Type B pancreatic cell (in vitro differentiated cells): ENCODE measurements at regions not wholly inside any gene's neighbourhood (a gene's known extent, or its start where the extent isn't known, plus 50 kb on each side); places are given as distances from the start of the nearest gene placed in this dataset.

Source experiments
- DNase-seq: peaks from one replicate; pipeline ENCODE4 v3.0.0; 2021; ENCODE audit warnings: mixed read lengths; ENCODE audit not compliant: unreplicated experiment; ENCODE audit errors: extremely low spot score
- H3K27ac Mint-ChIP-seq: 2 replicates; pipeline ENCODE4 v1.8.0; 2021; ENCODE audit warnings: mild to moderate bottlenecking, mixed read lengths
- H3K27me3 Mint-ChIP-seq: 2 replicates; pipeline ENCODE4 v1.8.0; 2021; ENCODE audit warnings: mixed read lengths
- H3K36me3 Mint-ChIP-seq: 2 replicates; pipeline ENCODE4 v1.8.0; 2021; ENCODE audit warnings: mixed read lengths
- H3K4me1 Mint-ChIP-seq: one replicate; pipeline ENCODE4 v1.8.0; 2021; ENCODE audit warnings: mixed read lengths; ENCODE audit not compliant: unreplicated experiment
- H3K4me3 Mint-ChIP-seq: 2 replicates; pipeline ENCODE4 v1.8.0; 2021; ENCODE audit warnings: mild to moderate bottlenecking, mixed read lengths
- H3K9me3 Mint-ChIP-seq: 2 replicates; pipeline ENCODE4 v1.8.0; 2021; ENCODE audit warnings: mixed read lengths
- CTCF ChIP-seq: fragments of 200-600 bp; sonication (generic); conservative IDR thresholded peaks from 2 replicates; pipeline ENCODE4 v1.5.0; 2021; ENCODE audit warnings: antibody characterized with exemption, mild to moderate bottlenecking

DNA sequence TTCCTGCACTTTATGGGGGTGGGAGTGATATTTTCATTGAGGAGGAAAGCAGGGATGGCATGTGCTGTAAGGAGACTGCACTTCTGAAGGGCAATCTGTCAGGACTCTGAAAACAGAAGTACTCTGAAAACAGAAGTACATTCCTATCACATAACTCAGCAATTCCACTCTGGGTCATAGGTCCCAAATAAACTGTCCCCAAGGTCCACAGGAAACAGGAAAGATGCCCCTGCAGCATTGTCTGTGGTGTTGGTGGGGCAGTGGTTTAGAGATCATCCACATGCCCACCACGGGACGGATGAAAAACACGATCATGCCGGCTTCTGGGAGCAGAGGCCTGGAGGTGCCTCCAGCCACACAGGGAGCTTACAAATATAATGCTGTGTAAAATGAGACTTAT is 150.3 kb downstream of the OTOR start:
- Mint-ChIP-seq H3K4me1 (no peaks in the 10 kb centered on the region), H3K36me3 (no peaks in the 10 kb centered on the region), H3K9me3 (no peaks in the 10 kb centered on the region), H3K27me3 (no peaks in the 10 kb centered on the region), H3K27ac (no peak overlapping the region), H3K4me3 (no peak overlapping the region)
- no peak for DNase-seq
- no peak for TF ChIP-seq CTCF

DNA sequence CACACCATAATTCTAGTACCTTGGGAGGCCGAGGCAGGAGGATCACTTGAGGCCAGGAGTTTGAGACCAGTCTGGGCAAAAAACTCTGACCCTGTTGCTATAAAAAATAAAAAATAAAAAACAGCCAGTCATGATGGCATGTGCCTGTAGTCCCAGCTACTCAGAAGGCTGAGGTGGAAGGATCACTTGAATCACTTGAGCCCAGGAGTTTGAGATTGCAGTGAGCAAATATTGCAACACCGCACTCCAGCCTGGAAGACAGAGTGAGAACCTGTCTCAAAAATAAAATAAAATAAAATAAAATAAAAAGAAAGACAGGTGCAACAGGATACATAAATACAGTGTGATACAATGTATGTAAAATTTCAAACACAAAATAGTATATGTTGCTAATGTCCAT is 154.5 kb downstream of the OTOR start:
- no peaks in the 10 kb centered on the region for H3K36me3 Mint-ChIP-seq
- DNase-seq = no peak
- peaks cover 3% of the 10 kb centered on the region for H3K27me3 Mint-ChIP-seq
- no peaks in the 10 kb centered on the region for H3K4me1 Mint-ChIP-seq
- no peak for TF ChIP-seq CTCF
- no peaks in the 10 kb centered on the region for H3K9me3 Mint-ChIP-seq
- no peak overlapping the region for H3K4me3 Mint-ChIP-seq
- no peak overlapping the region for H3K27ac Mint-ChIP-seq

- H3K4me1 Mint-ChIP-seq = no peaks in the 10 kb centered on the region
- no peaks in the 10 kb centered on the region for H3K36me3 Mint-ChIP-seq
- no peak for TF ChIP-seq CTCF
- H3K4me3 Mint-ChIP-seq = no peak overlapping the region
- H3K27ac Mint-ChIP-seq = no peak overlapping the region
- no peaks in the 10 kb centered on the region for H3K9me3 Mint-ChIP-seq
- no peak for DNase-seq
- H3K27me3 Mint-ChIP-seq = peaks cover 6% of the 10 kb centered on the region
Measured at GRCh38 chr20:16904751-16905150, 156.6 kb downstream of the OTOR start.

- no peaks in the 10 kb centered on the region for H3K36me3 Mint-ChIP-seq
- peaks cover 7% of the 10 kb centered on the region for H3K27me3 Mint-ChIP-seq
- H3K4me1 Mint-ChIP-seq = no peaks in the 10 kb centered on the region
- H3K27ac Mint-ChIP-seq = no peak overlapping the region
- no peak for DNase-seq
- no peak overlapping the region for H3K4me3 Mint-ChIP-seq
- peaks cover 5% of the 10 kb centered on the region for H3K9me3 Mint-ChIP-seq
- TF ChIP-seq CTCF = no peak
Measured at GRCh38 chr20:16914277-16914676, 166.1 kb downstream of the OTOR start.

GRCh38 chr20:16916165-16916564 is 168.0 kb downstream of the OTOR start:
- no peaks in the 10 kb centered on the region for H3K9me3 Mint-ChIP-seq
- H3K4me3 Mint-ChIP-seq = no peak overlapping the region
- H3K4me1 Mint-ChIP-seq = no peaks in the 10 kb centered on the region
- H3K27ac Mint-ChIP-seq = no peak overlapping the region
- no peaks in the 10 kb centered on the region for H3K27me3 Mint-ChIP-seq
- no peak for DNase-seq
- TF ChIP-seq CTCF = no peak
- H3K36me3 Mint-ChIP-seq = no peaks in the 10 kb centered on the region

DNA sequence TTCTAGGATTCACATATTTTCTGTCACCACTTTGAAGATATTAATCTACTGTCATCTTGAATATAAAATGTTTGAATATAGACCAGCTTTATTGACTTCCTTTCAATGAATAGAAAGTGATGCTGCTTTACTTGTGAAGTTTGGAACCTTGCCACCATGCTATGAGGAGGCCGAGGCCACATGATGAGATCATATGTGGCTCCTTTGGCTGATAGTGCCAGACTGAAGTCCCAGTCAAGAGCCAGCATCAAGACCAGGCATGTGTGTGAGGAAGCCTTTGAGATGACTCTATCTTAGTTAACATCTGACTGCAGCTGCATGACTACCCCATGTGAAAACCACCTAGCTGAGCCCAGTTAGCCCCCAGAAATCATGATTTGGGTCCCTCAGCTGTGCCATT is 169.5 kb downstream of the OTOR start:
- H3K9me3 Mint-ChIP-seq = peaks cover 2% of the 10 kb centered on the region
- no peak overlapping the region for H3K27ac Mint-ChIP-seq

More for the DNA sequence above, 169.5 kb downstream of the OTOR start:
- Mint-ChIP-seq H3K27me3 (no peaks in the 10 kb centered on the region), H3K4me1 (peaks cover 2% of the 10 kb centered on the region), H3K4me3 (no peak overlapping the region), H3K36me3 (no peaks in the 10 kb centered on the region)
- DNase-seq = no peak
- TF ChIP-seq CTCF = no peak
